HG03354 (cell line): ENCODE measurements at regions not wholly inside any gene's neighbourhood (a gene's known extent, or its start where the extent isn't known, plus 50 kb on each side); places are given as distances from the start of the nearest gene placed in this dataset.

Experiments used
- ATAC-seq: cut with Tn5 transposase; IDR thresholded peaks from one replicate; pipeline ENCODE4 v1.9.1; 2021; ENCODE audit warnings: mild to moderate bottlenecking; ENCODE audit not compliant: unreplicated experiment, poor library complexity, severe bottlenecking

GRCh38 chr3:188042466-188042865 is 111.5 kb upstream of the LPP start:
- no peak for ATAC-seq

- no peak for ATAC-seq
These were observed 110.1 kb upstream of the LPP start for GRCh38 chr3:188043891-188044290.

GRCh38 chr3:188046561-188047211 is 107.3 kb upstream of the LPP start:
- no peak for ATAC-seq

- no peak for ATAC-seq
These were observed 106.4 kb upstream of the LPP start for GRCh38 chr3:188047536-188047935.

GRCh38 chr3:188049606-188050530 is 104.1 kb upstream of the LPP start:
- ATAC-seq: no peak

- no peak for ATAC-seq
These were observed 102.2 kb upstream of the LPP start for GRCh38 chr3:188051801-188052168.

GRCh38 chr3:188052169-188053035 is 101.6 kb upstream of the LPP start:
- ATAC-seq: no peak

- no peak for ATAC-seq
These were observed 101.0 kb upstream of the LPP start for GRCh38 chr3:188053036-188053340.

- ATAC-seq: no peak
These were observed 100.1 kb upstream of the LPP start for GRCh38 chr3:188053710-188054380.

- no peak for ATAC-seq
These were observed 99.4 kb upstream of the LPP start for GRCh38 chr3:188054541-188054940.

GRCh38 chr3:188055388-188055787 is 98.6 kb upstream of the LPP start:
- no peak for ATAC-seq

- ATAC-seq: no peak
These were observed 96.8 kb upstream of the LPP start for GRCh38 chr3:188057124-188057523.

- no peak for ATAC-seq
These were observed 95.3 kb upstream of the LPP start for GRCh38 chr3:188058569-188059184.

- ATAC-seq: no peak
These were observed 94.6 kb upstream of the LPP start for GRCh38 chr3:188059351-188059750.

GRCh38 chr3:188060264-188060835 is 93.6 kb upstream of the LPP start:
- ATAC-seq: no peak

GRCh38 chr3:188060840-188061544 is 93.0 kb upstream of the LPP start:
- ATAC-seq: no peak

- no peak for ATAC-seq
These were observed 91.7 kb upstream of the LPP start for GRCh38 chr3:188062216-188062615.

- no peak for ATAC-seq
These were observed 89.0 kb upstream of the LPP start for GRCh38 chr3:188064831-188065493.
